ELR (cell line): ENCODE measurements at regions not wholly inside any gene's neighbourhood (a gene's known extent, or its start where the extent isn't known, plus 50 kb on each side); places are given as distances from the start of the nearest gene placed in this dataset.
"Not testable (repeated sequence)": the region's sequence is repeated elsewhere in the genome, so short reads cannot be mapped to it uniquely, and the experiment has no call there.

Source experiments
- DNase-seq: peaks from one replicate; pipeline ENCODE4 v3.0.0-alpha.2; 2015; ENCODE audit warnings: low read depth

DNA sequence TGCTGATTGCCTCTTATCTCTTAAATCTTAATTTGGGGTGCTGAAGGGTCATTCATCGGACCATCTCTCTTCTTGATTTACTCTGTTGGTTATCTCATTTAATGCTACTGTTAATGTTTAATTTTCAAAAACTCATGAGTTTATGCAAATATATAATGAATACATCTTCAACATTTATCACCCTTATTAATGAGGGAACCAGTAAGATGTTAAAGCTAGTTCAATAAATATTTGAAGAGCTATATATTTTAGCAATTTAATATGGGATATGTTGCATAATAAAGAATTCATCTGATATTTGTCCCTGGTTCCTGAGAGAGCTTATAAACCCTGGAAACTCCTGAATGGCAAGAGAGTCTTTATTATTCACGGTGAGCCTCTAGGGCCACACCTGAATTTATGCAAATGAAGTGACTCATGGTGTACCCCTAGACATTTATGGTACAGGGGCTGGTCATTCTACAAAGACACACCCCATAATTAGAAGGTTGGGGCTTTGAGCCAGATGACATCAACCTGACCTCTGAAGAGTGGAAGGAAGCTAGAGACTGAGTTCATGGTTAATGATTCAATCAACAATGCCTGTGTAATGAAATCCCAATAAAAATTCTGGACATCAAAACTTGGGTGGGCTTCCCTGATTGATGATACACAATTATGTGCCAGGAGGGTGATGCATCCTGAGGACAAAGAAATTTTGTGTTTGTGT is 339.5 kb upstream of the ZNF608 start:
- DNase-seq, result no peak

DNA sequence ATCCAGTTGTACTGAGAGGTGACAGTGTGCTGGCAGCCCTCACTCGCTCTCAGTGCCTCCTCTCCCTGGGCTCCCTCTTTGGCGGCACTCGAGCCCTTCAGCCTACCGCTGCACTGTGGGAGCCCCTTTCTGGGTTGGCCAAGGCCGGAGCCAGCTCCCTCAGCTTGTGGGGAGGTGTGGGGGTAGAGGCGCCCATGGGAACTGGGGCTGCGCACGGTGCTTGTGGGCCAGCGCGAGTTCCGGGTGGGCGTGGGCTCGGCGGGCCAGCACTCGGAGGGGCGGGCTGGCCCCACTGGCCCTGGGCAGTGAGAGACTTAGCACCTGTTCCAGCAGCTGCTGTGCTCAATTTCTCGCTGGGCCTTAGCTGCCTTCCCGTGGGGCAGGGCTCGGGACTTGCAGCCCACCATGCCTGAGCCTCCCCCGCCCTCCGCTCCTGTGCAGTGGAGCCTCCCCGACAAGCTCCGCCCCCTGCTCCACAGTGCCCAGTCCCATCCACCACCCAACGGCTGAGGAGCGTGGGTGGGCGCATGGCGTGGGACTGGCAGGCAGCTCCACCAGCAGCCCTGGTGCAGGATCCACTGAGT is 342.2 kb upstream of the ZNF608 start:
- no peak for DNase-seq

DNA sequence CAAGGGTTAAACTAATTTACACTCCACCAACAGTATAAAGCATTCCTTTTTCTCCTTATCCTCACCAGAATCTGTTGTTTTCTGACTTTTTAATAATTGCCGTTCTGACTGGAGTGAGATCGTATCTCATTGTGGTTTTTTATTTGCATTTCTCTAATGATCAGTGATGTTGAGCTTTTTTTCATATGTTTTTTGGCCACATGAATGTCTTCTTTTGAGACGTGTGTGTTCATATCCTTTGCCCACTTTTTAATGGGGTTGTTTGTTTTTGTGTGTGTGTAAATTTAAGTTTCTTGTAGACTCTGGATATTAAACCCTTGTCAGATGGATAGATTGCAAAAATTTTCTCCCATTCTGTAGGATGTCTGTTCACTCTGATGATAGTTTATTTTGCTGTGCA is 345.7 kb upstream of the ZNF608 start:
- DNase-seq, result not testable (repeated sequence)

DNA sequence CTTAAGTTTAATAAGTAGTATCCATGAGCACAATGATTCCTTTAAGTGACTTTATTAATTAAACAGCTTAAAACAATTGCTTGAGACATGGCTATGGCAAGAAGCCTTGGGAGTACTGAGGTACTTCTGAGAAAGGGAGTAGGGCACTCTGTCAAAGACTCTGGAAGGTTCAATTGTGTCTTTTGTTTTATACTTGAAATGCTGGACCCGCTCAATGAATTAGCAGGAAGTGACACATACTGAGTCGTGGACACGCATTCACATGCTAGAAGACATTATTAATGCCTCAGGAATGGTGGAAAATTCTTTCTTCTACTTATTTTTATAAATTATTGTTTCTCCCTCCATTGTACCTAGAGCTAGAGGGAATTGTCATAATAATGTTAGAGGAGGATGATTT is 347.3 kb upstream of the ZNF608 start:
- peak; percentile 95 for DNase-seq

DNA sequence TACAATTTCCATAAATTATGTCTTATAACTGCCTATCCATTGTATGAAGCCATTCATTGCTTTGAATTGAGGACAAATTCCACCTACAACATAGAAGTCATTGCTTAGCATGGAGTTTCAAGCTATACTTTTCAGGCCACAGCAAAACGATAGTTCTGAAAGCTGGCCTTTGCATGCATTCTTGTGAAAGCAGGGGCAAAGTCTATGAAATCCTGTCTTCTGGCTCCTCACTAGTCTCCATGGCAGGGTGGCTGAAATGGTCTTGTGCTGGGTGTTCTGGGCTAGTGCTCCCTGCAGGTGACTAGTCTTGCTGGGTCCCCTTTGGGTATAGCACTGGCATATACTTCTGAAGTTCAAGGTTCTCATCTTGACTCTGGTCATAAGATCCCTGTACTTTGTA is 353.9 kb upstream of the ZNF608 start:
- no peak for DNase-seq

DNA sequence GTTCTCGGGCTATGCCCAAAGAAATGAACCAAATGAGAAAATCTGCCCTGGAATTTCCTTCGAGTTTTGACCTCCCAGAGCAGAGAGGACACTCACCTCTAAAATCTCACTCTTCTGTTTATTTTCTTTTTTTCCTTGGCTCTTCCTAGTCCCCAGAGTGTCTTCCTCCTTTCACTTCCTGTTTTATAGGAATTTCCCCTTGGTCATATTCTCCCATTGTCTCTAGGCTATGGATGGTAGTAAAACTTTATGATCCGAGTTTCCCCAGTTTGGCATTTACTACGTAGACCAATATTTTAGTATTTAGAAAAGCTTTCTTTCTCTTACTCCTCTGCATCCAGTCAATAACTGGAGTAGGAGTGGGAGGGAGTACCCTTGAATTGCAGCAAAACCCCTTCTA is 354.5 kb upstream of the ZNF608 start:
- no peak for DNase-seq

DNA sequence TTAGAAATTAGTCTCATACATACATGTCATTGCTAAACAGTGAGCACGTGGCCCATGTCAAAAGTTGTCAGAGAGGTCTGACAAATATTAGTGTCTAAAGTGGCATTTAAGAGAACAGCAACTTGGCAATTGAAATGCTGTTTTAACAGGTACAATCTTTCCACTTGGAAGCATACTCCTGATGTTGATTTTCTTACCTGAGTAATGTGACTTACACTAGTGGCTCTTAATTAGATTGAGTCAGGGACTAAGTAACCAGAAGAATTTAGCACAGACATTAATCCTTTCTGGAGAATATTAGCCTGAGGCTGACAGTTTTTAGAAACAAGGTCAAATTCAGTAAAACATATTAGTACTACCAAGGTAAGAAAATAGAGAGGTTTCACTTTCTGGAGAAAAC is 357.0 kb upstream of the ZNF608 start:
- no peak for DNase-seq

DNA sequence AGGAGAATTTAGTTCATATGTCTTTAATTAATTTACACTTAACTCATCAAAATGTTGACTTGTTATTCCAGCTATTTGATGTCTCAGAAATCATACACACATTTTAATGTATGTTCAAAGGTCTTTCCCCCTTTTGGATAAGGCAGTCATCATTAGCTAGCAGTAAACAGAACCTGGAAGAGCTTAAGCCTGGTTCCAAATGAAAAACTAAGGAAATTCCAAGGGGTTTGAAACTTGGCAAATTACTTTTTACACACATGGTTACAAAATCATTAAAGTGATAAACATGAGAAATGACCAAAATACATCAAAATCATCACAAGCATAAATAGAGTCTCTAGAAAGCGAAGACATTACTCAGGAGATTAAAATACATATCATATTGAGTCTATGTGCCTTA is 359.8 kb upstream of the ZNF608 start:
- no peak for DNase-seq

DNA sequence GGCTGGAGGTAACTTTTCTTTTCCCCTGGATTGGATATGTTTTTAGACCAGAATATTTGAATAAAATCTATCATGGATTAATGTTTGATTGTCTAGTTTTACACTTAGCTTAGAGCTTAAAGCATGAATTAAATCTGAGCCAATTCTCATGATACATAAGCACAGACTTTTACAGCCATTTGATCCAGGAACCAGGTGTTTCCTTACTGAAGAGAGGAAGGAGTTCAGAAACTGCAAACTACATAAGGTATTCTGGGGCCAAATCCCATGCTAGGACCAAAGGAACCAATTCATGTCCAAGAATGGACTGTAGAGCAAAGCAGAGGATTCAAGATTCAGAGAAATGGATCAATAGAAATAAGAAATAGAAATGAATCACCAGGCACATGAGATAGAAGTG is 360.4 kb upstream of the ZNF608 start:
- no peak for DNase-seq

DNA sequence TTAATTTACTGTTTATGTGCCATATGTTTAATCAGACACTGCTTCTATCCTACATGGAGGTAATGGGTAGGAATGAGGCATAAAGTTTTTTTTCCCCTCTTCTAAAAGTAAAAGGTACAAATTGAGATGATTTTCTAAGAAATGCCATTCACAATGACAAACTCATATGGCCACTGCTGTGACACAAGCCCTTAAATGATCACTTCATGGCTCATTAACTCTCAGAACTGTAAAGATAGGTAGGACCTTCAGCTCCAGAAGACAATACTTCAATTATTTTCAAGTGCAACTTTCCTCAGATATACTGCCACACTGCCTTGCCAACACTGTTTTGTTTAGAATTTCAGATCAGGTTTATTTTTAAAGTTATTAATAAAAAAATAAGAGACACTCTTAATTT is 362.9 kb upstream of the ZNF608 start:
- DNase-seq, result no peak

DNA sequence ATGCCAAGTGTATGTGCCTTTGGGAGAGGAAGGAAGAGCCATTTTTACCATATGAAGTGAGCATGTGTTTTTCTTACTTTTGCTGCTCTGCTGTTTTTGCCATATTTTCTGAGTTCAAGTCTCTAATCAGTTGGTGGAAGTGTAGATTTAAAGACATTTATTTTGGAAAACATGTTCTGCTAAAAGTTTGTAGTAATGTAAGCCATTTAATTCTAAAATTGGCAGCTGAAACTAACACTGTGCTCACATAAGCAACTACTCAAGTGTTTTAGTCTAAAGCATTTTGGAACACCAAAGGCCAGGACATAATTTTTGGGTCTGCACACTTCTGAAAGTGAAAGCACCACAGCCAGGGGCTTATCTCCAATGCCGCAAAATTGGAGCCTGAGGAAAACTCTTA is 363.4 kb upstream of the ZNF608 start:
- no peak for DNase-seq

DNA sequence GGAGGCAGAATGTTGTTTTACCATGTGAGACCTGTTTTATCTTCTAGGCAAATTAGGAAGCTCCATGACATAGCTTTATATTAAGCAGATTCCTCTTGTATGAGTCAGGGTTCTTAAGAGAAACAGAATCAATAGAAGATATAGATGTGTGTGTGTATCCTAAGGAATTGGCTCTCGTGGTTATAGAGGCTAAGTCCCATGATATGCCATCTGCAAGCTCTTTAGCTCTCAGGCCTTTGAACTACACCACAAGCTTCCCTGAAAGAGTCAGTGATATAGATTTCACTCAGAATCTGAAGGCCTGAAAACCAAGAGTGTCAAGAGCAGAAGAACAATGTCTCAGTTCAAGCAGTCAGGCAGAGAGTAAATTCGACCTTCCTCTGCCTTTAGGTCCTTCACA is 365.8 kb upstream of the ZNF608 start:
- DNase-seq, result peak; percentile 73

DNA sequence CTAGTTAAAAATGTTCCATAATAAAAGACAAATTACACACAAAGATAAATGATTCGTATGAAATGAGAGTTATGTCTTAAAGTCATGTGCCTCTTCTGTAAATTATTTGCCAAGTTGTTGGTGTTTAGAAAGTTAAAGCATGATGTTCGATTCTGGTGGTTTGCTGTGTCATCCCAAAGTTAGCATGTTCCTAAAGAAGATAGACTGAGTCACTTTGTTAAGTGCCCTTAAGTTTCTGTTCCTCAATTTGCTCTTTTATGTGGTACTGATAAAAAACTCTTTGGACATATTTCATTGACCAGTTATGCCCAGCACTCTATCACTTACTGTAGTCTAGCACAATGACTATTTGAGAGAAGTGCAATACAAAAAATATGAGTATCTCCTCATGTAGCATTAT is 366.9 kb upstream of the ZNF608 start:
- no peak for DNase-seq

DNA sequence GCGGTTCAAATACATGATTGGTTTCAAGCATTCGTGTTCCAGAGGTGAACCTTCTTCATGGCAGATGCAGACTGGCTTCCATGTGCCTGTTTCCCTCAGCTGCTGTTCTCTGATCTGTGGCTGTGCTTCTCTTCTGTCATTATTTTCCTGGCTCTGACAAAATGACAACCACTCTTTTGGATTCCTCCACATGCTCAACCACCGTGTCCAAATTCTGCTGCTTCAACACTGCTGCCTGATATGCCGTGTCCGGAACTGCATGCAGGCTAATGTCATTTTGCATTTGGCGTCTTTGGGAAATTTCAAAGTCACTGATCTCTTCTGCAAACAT is 368.7 kb upstream of the ZNF608 start:
- DNase-seq, result no peak

DNA sequence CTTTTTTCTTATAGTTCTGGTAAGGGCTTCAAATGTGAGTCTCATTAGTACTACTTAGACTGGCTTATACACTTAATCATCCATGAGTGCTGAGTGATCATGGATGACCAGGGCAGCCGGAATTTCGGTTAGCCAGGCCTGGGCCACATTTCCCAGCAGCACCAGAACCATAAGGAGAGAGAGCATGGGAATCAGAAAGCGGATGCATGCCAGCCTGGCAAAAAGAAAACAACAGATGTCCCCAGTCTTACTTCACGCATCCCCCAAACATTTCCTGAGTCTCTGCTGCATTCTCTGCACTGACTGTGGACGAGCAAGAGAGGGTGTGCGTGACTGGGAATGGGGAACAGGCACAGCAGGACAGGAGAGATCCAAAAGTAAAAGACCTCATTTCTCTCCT is 371.1 kb upstream of the ZNF608 start:
- peak; percentile 16 for DNase-seq

DNA sequence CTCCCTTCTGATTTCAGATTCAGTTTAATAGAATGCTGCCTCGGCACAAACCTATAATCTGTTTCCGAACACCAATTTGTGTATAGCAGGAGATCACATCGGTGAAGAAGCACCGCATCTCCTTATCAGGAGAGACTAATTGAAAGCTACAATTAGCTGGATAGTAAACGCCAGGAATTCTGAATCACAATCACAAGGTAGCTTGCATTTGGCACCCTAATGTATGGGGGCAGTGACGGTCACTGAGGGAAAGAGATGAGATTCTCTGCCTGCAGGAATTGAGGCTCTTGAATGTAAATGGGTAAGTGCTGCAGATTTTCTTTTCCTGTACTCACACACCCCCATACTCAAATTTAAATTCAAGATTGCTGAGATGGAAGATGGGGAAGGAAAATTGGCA is 373.6 kb upstream of the ZNF608 start:
- DNase-seq, result no peak

DNA sequence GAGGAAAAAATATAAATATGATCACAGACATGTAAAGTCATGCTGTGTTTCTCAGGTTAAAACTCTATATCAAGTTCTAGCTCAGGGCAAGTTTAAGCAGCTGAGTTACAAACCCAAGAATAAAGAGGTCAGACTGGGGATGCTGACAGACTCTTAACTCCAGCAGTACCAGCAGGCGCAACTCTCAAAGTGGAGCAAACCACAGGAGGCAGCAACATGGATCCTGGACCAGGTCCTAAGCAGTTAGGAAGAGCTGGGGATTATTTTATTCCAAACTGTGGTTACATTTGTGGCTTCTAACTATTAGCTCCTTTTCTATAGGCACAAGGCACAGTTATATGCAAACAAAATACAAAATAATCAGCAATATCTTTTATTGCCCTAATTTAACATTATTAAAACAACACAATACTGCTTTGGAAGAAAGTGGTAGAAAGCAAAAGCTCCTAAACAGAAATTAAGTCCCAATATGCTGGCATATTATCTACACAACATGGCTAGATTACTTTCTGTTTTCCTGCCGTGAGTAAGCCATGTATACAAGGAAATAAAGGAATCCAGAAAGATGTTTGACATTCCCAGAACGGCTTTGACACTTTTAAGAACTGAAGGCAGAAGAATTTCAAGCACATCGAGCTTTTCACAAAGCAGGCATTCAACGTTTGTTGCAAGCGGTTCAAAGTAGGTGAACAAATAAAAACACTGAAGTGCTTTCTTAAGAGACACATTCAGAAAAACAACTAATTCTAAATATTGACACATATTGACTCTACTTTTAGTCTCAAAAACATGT is 378.8 kb upstream of the ZNF608 start:
- DNase-seq, result no peak

DNA sequence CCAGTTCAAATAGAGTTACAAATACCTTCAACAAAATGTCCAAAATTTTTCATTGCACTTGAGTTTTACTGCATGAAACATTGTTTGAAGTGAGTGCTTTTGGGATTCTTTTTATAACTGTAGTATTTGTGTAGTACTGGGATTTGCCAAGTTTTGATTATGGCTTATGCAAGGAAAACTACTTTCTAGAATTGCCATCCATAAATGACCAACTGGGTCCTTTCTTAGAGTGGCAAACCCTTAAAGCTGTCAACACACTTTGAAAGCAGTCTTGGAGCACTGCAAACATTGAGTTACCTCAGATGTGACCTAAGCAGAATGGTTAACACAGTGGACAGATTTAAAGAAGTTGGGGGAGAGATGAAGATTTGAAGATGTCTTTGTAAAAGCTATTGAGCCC is 379.6 kb upstream of the ZNF608 start:
- no peak for DNase-seq

DNA sequence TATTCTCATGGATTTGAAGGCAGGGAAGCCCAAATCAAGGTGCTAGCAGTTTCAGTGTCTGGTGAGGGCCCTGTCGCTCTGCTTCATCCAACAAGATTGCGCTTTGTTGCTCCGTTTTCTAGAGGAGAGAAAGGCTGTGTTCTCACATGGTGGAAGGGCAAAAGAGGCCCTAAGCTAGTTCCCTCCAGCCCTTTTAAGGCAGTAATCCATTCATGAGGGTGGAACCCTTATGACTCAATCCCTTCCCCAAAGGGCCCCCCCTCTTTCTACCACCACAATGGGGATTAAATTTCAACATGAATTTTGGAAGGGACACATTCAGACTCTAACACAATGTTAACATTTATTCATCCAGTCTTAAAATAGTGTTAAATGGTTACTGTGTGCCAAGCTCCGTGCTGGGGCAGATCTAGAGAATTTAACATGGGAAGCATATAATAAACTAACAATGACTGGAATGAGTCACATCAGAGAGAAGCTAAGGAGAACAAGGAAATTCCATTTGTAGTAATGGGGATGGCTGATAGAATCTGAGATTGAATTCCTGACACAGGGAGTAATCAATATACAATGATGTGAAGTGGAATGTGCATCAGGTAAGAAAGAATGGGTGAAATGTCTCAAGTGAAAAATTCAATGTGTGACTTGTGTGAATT is 382.8 kb upstream of the ZNF608 start:
- DNase-seq, result peak; percentile 64

DNA sequence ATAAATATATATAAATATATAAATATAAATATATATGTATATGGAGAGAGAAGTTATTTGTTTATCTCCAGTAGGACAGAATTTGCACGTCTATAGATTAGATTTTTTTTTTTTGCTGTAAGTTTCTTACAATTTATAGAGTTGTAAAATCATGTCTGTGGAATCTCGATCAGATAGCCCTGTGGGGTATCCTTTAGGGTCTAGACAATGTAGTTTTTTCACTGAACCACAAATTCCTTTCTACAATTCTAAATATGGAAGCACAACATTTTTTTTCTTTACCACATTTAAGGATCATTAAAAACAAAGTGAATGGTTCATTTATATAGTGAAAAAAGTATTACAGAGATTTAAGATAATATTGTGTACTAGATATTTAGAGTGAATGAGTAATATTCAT is 384.2 kb upstream of the ZNF608 start:
- DNase-seq, result no peak

DNA sequence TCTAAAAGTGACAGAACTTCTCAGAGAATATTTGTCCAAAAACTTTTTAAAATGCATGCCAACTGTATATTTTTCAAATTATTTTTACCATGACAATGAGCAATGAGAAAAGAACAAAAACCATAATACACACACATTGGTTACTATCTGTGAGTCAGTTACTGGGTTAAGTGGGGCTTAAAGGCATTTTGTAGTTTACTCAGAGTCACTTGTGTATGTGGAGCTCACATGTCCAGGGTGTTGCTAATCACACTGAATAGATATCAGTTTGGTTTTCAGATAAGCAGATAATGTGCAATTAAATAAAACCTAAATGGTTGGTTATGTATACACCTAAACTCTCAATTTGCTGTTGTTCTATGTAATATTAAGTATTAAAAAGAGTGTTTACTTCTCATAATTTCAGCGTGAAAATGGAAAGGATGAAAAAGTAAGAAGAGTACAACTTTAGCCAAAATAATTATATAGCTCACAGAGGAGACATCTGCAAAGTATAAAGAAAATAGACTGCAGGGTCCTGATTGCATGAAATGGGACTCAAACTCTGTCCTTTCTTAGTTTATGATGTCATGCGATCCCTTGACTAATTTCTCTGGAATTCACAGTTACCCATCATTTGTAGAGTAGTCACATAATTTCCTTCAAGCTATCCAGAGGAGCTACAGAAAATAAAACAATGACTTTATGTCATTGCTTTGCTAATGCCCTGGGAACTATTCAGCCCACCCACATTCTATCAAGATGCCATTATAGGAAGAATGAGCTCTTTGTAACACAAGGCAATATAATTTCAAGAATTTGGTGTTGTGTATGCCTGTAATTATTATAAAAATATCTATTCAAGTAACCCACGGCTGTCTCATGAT is 388.0 kb upstream of the ZNF608 start:
- peak; percentile 85 for DNase-seq

DNA sequence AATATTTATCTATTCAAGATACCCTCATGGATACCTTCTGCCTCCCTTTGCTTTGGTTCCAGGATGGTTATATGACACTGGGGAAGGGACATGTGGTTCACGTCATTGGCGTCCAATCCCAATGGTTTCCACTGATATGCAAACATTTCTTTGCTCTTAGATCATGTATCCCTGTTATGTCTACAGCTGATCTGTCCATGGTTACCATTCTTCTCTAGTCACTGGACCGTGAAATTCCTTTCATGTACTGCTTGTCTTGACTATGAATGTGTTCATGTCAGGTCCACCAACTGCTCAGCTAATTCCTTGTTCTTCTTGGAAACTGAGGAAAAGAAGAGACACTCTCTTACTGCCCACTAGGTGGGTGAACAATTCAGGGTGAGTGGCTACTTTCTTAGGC is 391.1 kb upstream of the ZNF608 start:
- no peak for DNase-seq
